Large intestine (tissue), 3 donors: ENCODE measurements at regions not wholly inside any gene's neighbourhood (a gene's known extent, or its start where the extent isn't known, plus 50 kb on each side); places are given as distances from the start of the nearest gene placed in this dataset.
A peak's percentile ranks its signal among the peaks of the same experiment; 100 is the strongest.

ENCODE experiments used
- DNase-seq, 2 donors: peaks; one replicate each; pipeline versions ENCODE4 v3.0.0 to v3.0.0-alpha.2; 2013
- H3K27ac ChIP-seq: one replicate; pipeline ENCODE4 v1.5.1; 2013; ENCODE audit warnings: low read length
- H3K27me3 ChIP-seq: 2 replicates; pipeline ENCODE4 v1.6.1; 2013; ENCODE audit warnings: low read length; ENCODE audit not compliant: control insufficient read depth, insufficient read depth
- H3K36me3 ChIP-seq: 2 replicates; pipeline ENCODE4 v1.6.1; 2013; ENCODE audit warnings: low read length; ENCODE audit not compliant: control insufficient read depth, insufficient read depth
- H3K4me1 ChIP-seq: one replicate; pipeline ENCODE4 v1.6.1; 2013; ENCODE audit warnings: low read length; ENCODE audit not compliant: control insufficient read depth, insufficient read depth
- H3K4me3 ChIP-seq: one replicate; pipeline ENCODE4 v1.5.1; 2013; ENCODE audit warnings: low read length
- H3K9me3 ChIP-seq: one replicate; pipeline ENCODE4 v1.6.1; 2013; ENCODE audit warnings: mild to moderate bottlenecking, low read depth, low read length, moderate library complexity; ENCODE audit not compliant: control insufficient read depth
- WGBS: methylation state at CpG from one replicate; pipeline ENCODE4 v1.1.5; 2013; ENCODE audit warnings: low lambda C conversion rate; ENCODE audit not compliant: insufficient coverage; 5-methylcytosine and 5-hydroxymethylcytosine counted together

DNA sequence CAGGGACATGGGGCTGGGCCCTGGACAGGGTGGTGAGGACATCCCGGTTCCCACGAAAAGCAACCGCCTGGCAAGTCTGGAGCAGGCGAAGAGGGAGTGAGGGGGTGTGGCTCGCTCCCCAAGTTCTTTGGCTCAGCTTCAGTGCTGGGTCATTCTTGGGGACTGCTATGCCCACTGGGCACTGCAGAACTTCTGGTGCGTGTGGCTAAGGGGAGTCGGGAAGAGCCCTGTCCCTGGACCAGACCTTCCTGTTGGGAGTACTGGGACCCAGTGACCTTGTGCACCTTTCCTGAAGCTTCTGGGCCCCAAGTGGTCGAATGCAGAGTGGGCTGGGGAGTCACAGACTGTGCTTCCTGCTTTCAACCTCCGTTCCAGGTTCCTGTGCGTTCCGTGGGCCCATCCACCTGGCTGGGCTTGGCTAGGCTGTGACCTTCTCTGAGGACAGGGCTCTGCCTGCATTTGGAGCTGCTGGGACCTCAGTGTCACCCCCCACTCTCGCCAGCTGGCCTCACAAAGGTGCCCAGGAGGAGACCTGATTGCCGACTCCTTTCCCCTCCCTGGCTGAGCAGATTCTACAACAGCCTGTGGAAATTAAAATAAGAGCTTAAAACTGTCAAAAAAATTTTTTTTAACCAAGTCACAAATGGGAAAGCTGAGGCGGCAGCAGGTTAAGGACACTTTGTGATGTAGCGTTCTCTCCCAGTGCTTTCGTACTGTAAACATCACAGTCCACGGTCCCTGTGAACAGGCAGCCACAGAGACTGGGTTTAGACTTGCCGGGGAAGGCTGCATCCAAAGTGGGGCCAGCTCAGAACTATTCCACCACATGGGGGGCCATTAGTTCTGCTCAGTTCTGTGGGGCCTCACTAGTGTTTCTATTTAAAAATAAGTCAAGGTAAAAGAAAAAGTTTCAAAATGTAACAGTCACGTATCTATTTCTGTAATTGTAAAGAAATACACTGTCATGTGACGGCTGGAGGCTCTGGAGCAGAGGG, 63.8 kb upstream of the WNT7B start:
- DNase-seq, result no peak

DNA sequence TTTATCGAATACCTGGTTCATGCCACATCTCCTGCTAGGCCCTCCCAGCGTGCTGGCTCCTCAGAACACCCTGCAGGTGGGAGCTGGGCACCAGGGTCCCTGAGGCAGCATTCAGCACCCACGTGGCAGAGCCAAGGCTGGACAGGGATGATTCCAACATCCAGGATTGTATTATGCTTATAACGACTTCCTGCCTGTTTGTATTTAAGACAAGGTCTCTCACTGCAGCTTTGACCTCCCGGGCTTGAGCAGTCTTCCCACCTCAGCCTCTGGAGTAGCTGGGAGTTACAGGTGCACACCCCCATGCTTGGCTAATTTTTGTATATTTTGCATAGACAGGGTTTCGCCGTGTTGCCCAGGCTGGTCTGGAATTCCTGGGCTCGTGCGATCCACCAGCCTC, 64.7 kb upstream of the WNT7B start:
- Histone ChIP-seq H3K27me3 (peaks cover 42% of the 10 kb centered on the region), H3K4me3 (no peak overlapping the region), H3K36me3 (no peaks in the 10 kb centered on the region), H3K27ac (no peak overlapping the region), H3K9me3 (no peaks in the 10 kb centered on the region), H3K4me1 (peaks cover 16% of the 10 kb centered on the region)
- DNase-seq, result no peak
- WGBS, result no CpG with 5 or more reads among the region's 9 CpGs

More for the DNA sequence above, 63.8 kb upstream of the WNT7B start:
- H3K36me3 ChIP-seq, result no peaks in the 10 kb centered on the region
- H3K9me3 ChIP-seq, result no peaks in the 10 kb centered on the region
- no peak overlapping the region for H3K27ac ChIP-seq
- no peak overlapping the region for H3K4me3 ChIP-seq
- H3K27me3 ChIP-seq, result peaks cover 35% of the 10 kb centered on the region
- WGBS, result no CpG with 5 or more reads among the region's 20 CpGs
- H3K4me1 ChIP-seq, result peaks cover 20% of the 10 kb centered on the region

- no peaks in the 10 kb centered on the region for H3K9me3 ChIP-seq
- no peak overlapping the region for H3K27ac ChIP-seq
- H3K4me1 ChIP-seq, result peaks cover 11% of the 10 kb centered on the region
- no peaks in the 10 kb centered on the region for H3K36me3 ChIP-seq
- peaks cover 49% of the 10 kb centered on the region for H3K27me3 ChIP-seq
- H3K4me3 ChIP-seq, result no peak overlapping the region
- DNase-seq, result no peak
- no CpG with 5 or more reads among the region's 11 CpGs for WGBS
Observed at GRCh38 chr22:46042786-46043185, 65.8 kb upstream of the WNT7B start.

DNA sequence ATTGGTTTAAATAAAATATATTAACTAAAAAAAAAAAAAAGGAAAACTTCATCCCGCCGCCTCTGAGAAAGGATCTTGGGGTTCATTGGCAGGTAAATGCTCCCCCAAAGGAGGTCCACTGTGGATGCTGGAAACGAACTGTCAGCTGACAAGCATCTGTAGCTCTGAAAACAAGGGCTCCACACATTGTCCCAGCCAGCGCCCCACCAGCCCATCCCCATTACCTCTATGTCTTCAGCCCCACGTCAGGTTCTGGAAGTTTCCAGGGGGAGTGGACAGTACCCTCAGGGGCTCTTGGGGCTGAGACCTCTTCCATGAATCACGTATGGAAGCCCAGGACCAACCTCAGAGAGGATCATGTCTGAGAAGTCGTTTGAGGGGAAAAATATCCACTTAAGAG, 66.4 kb upstream of the WNT7B start:
- WGBS, result no CpG with 5 or more reads among the region's 7 CpGs
- H3K27ac ChIP-seq, result no peak overlapping the region
- no peaks in the 10 kb centered on the region for H3K9me3 ChIP-seq
- peaks cover 53% of the 10 kb centered on the region for H3K27me3 ChIP-seq
- no peak overlapping the region for H3K4me3 ChIP-seq
- peaks cover 11% of the 10 kb centered on the region for H3K4me1 ChIP-seq
- H3K36me3 ChIP-seq, result no peaks in the 10 kb centered on the region
- no peak for DNase-seq

DNA sequence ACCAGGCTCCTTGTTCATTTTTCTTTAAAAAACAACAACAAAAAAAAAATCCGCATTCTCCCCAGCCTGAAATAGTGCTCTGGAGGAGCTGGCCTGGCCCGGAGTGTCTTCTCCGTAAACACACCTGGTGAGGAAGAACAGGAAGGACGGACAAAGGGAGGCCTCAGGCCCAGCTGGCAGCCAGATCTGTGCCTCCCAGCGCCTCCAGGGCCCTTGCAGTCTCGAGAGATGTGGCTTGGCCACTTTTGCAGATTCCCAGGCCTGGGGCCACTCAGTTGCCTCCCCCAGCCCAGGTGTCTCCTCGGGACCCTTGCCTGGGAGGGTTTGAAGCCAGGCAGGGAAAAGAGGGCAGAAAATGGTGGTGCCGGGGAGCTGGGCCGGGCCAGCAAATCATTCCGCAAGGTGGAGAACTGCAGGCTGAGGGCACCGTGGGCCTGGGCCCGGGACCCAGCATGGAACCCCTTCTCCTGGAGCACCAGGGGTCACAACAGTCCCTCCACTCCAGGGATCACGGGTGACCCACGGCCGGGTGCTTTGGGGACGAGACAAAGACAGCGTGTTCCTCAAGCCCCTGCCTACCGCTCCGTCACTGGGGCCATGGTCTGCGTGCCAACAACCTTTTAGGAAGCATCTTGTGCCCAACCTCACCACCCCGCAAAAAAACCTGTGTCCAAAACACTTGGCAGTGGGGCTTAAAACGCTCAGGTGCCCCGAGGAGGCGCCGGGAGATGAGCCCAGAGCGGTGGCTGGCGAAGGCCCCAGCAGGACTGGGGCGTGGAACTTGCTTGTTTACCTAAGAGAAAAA, 67.1 kb upstream of the WNT7B start:
- Histone ChIP-seq H3K9me3 (no peaks in the 10 kb centered on the region), H3K4me1 (peaks cover 11% of the 10 kb centered on the region), H3K36me3 (no peaks in the 10 kb centered on the region), H3K4me3 (peak overlapping the region; percentile 47), H3K27me3 (peaks cover 54% of the 10 kb centered on the region), H3K27ac (peak overlapping the region; percentile 33)
- DNase-seq, result no peak
- WGBS, result no CpG with 5 or more reads among the region's 28 CpGs

DNA sequence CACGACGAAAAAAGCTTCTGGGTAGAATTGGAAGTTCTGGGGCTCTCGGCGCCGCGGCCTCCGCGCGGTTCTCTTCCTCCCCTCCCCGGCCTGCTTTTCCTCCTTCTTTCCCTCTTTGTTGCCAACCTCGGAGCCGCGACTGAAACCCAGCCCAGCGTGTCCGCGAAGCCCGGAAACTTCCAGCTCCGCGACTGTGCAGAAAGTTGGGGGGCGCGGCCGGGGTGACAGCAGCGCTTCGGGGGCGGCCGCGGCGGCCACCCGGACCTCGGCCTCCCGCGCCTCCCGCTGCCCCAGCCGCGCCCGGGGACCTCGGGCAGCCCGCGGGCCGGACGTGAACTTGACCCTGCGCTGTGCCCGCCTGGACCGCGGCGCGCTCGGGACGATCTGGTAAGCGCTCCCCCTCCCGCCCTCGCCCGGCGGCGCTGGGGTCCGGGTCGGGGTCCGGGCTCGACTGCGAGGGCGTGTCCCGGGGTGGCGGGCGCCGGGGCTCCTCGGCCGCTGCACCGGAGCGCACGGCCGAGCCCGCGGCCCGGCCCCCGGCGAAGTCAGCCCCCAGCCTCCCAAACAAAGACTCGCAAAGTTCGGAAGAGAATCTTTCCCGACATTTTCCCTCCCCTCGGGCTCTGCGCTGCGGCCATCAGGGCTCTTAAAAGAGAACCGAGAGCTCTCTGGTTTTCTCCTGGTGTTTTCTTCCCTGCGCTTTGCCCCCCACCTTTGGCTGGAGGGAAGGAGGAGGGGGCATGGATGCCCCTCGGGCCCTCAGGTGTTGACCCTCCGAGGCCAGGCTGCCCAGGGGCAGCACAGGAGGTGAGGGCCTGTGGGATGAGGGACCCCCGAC, 67.9 kb upstream of the WNT7B start:
- Histone ChIP-seq H3K27ac (peak overlapping the region; percentile 33), H3K36me3 (no peaks in the 10 kb centered on the region), H3K4me3 (peak overlapping the region; percentile 47), H3K9me3 (no peaks in the 10 kb centered on the region), H3K27me3 (peaks cover 58% of the 10 kb centered on the region), H3K4me1 (peaks cover 11% of the 10 kb centered on the region)
- no CpG with 5 or more reads among the region's 87 CpGs for WGBS
- DNase-seq, result peak in 1 of 2 donors; percentile 50

DNA sequence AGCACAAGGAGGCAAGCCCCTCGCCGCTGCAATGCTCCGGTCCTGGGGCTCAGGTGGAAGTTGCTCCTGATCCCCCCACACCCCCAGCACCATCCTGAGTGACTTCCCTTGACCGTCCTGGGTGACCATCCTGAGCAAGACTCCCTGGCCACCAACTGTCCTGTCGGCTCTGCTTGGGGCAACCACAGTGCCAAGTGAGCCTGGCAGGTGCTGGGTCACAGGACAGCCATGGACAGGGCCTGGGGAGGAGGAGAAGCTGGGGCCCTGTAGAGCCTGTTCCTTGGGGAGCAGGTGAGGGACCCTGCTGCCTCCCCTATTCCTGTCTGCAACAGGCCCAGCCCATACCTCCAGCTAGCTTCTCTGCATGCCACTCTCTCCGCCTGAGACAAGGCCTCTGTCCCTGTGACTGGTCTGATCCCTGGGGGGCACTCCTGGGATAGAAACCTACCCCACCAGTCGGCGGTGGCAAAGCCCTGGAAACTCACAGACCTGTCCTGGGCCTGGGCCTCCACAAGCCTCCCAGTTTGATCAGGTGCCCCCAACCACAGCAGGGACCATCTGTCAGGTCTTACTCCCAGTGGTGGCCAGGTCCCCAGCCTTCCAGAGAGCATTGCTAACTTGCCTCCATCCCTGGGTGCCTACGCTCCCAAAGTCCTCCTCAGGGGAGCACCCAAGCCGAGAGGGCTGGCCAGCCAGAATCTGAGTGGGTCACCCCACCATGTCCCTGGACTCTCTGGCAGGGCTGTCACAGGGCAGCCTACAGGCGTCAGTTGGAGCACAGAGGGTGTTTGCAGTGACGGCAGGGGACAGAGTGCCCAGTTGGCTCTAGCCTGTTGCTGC, 68.7 kb upstream of the WNT7B start:
- DNase-seq, result no peak
- H3K4me3 ChIP-seq, result peak overlapping the region; percentile 43
- H3K27me3 ChIP-seq, result peaks cover 65% of the 10 kb centered on the region
- no peak overlapping the region for H3K27ac ChIP-seq
- no CpG with 5 or more reads among the region's 12 CpGs for WGBS
- no peaks in the 10 kb centered on the region for H3K36me3 ChIP-seq
- H3K9me3 ChIP-seq, result no peaks in the 10 kb centered on the region
- H3K4me1 ChIP-seq, result peaks cover 11% of the 10 kb centered on the region

GRCh38 chr22:46046299-46046685, 69.3 kb upstream of the WNT7B start:
- H3K27me3 ChIP-seq, result peaks cover 67% of the 10 kb centered on the region
- H3K27ac ChIP-seq, result no peak overlapping the region
- H3K9me3 ChIP-seq, result no peaks in the 10 kb centered on the region
- no CpG with 5 or more reads among the region's 5 CpGs for WGBS
- H3K4me1 ChIP-seq, result peaks cover 11% of the 10 kb centered on the region
- no peak overlapping the region for H3K4me3 ChIP-seq
- DNase-seq, result no peak
- no peaks in the 10 kb centered on the region for H3K36me3 ChIP-seq

DNA sequence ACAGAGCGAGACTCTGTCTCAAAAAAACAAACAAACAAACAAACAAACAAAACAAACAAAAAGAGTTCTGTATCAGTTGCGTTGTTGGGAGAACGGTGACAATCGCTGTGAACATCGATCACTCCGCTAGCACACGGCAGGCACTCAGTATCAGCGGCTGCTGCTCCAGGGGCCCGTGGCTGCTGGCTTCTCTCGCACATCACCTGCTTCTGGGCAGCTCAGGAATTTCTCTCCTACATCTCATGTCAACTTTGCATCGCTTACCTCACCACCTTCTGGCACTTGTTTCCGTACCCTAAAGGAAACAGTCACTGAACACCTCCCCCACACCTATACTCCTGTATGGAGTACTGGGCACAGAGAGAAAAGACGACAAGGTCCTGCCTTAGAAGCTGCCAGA, 70.3 kb upstream of the WNT7B start:
- DNase-seq, result no peak
- H3K27ac ChIP-seq, result no peak overlapping the region

More for the DNA sequence above, 70.3 kb upstream of the WNT7B start:
- H3K4me1 ChIP-seq, result peaks cover 11% of the 10 kb centered on the region
- no peaks in the 10 kb centered on the region for H3K9me3 ChIP-seq
- H3K27me3 ChIP-seq, result peaks cover 76% of the 10 kb centered on the region
- no peak overlapping the region for H3K4me3 ChIP-seq
- 50% methylated on average over 2 of the region's 13 CpGs for WGBS
- H3K36me3 ChIP-seq, result no peaks in the 10 kb centered on the region
